AG10803 (cell line): ENCODE measurements at regions not wholly inside any gene's neighbourhood (a gene's known extent, or its start where the extent isn't known, plus 50 kb on each side); places are given as distances from the start of the nearest gene placed in this dataset.

ENCODE experiments used
- DNase-seq: peaks from one replicate; pipeline ENCODE4 v3.0.0; 2010; ENCODE audit warnings: low read depth
- H3K4me3 ChIP-seq: 2 replicates; pipeline ENCODE4 v1.5.1; 2011; ENCODE audit warnings: mild to moderate bottlenecking, low read length, control low read depth
- CTCF ChIP-seq: conservative IDR thresholded peaks from 2 replicates; pipeline ENCODE4 v1.5.1; 2011; ENCODE audit warnings: mild to moderate bottlenecking, low read length, control low read depth, inconsistent platforms

- no peak for TF ChIP-seq CTCF
- no peak for DNase-seq
- no peak overlapping the region for H3K4me3 ChIP-seq
Measured at GRCh38 chr3:82145742-82146141, 384.3 kb upstream of the GBE1 start.

GRCh38 chr3:82144811-82145210 lies 383.4 kb upstream of the GBE1 start:
- H3K4me3 ChIP-seq, result no peak overlapping the region
- TF ChIP-seq CTCF, result no peak
- DNase-seq, result no peak

- no peak for DNase-seq
- no peak for TF ChIP-seq CTCF
- no peak overlapping the region for H3K4me3 ChIP-seq
Measured at GRCh38 chr3:82143661-82144412, 382.4 kb upstream of the GBE1 start.

- DNase-seq, result no peak
- no peak for TF ChIP-seq CTCF
- H3K4me3 ChIP-seq, result no peak overlapping the region
Measured at GRCh38 chr3:82141592-82141991, 380.1 kb upstream of the GBE1 start.

GRCh38 chr3:82137861-82138260 lies 376.4 kb upstream of the GBE1 start:
- no peak overlapping the region for H3K4me3 ChIP-seq
- no peak for TF ChIP-seq CTCF
- DNase-seq, result no peak

- no peak for DNase-seq
- no peak overlapping the region for H3K4me3 ChIP-seq
- TF ChIP-seq CTCF, result no peak
Measured at GRCh38 chr3:82137050-82137449, 375.6 kb upstream of the GBE1 start.

GRCh38 chr3:82133070-82133606 lies 371.7 kb upstream of the GBE1 start:
- no peak overlapping the region for H3K4me3 ChIP-seq
- TF ChIP-seq CTCF, result peak; percentile 90
- DNase-seq, result peak; percentile 65
